ENCODE measurements at regions not wholly inside any gene's neighbourhood (a gene's known extent, or its start where the extent isn't known, plus 50 kb on each side); places are given as distances from the start of the nearest gene placed in this dataset.

DNA sequence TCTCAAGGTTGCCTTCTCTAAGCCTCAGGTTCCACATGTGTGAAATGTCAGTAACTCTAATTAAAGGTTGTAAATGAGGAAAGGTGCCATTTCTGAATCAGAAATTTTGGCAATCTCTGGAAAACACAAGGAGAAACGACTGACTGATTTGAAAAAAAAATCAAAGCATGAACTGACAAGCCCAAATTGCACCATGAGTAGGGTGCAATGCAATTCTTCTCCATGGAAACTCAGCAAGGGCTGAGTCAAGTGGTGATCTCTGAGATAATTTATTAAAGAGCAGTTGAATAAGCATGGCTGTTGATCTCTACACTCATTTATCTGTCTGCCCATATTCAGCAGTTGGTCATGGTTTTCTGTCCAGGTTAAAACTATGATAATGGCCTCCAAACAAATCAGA is 201.6 kb upstream of the CMC1 start:
- TF ChIP-seq, protein P1, sequence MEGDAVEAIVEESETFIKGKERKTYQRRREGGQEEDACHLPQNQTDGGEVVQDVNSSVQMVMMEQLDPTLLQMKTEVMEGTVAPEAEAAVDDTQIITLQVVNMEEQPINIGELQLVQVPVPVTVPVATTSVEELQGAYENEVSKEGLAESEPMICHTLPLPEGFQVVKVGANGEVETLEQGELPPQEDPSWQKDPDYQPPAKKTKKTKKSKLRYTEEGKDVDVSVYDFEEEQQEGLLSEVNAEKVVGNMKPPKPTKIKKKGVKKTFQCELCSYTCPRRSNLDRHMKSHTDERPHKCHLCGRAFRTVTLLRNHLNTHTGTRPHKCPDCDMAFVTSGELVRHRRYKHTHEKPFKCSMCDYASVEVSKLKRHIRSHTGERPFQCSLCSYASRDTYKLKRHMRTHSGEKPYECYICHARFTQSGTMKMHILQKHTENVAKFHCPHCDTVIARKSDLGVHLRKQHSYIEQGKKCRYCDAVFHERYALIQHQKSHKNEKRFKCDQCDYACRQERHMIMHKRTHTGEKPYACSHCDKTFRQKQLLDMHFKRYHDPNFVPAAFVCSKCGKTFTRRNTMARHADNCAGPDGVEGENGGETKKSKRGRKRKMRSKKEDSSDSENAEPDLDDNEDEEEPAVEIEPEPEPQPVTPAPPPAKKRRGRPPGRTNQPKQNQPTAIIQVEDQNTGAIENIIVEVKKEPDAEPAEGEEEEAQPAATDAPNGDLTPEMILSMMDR (IDR thresholded peaks at IDR 0.05): no peak
- no peak for TF ChIP-seq SIN3A (IDR thresholded peaks at IDR 0.05; ENCODE audit: borderline replicate concordance, insufficient read depth, low read depth, low read length)
- TF ChIP-seq POLR2AphosphoS5 (IDR thresholded peaks at IDR 0.05; ENCODE audit: low read depth, low read length): no peak
- TF ChIP-seq, protein P2, sequence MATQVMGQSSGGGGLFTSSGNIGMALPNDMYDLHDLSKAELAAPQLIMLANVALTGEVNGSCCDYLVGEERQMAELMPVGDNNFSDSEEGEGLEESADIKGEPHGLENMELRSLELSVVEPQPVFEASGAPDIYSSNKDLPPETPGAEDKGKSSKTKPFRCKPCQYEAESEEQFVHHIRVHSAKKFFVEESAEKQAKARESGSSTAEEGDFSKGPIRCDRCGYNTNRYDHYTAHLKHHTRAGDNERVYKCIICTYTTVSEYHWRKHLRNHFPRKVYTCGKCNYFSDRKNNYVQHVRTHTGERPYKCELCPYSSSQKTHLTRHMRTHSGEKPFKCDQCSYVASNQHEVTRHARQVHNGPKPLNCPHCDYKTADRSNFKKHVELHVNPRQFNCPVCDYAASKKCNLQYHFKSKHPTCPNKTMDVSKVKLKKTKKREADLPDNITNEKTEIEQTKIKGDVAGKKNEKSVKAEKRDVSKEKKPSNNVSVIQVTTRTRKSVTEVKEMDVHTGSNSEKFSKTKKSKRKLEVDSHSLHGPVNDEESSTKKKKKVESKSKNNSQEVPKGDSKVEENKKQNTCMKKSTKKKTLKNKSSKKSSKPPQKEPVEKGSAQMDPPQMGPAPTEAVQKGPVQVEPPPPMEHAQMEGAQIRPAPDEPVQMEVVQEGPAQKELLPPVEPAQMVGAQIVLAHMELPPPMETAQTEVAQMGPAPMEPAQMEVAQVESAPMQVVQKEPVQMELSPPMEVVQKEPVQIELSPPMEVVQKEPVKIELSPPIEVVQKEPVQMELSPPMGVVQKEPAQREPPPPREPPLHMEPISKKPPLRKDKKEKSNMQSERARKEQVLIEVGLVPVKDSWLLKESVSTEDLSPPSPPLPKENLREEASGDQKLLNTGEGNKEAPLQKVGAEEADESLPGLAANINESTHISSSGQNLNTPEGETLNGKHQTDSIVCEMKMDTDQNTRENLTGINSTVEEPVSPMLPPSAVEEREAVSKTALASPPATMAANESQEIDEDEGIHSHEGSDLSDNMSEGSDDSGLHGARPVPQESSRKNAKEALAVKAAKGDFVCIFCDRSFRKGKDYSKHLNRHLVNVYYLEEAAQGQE (IDR thresholded peaks at IDR 0.05; ENCODE audit: insufficient read depth in 1 of 2, low read depth in 2 of 2, low read length in 1 of 2): no peak
- no peak for TF ChIP-seq TCF7L2 (IDR thresholded peaks at IDR 0.05; ENCODE audit: low read depth, low read length)
- ATAC-seq (no peak), DNase-seq (ENCODE audit: low read depth, low spot score) (no peak)
- no peaks in the 10 kb centered on the region for H3K4me1 ChIP-seq (ENCODE audit: control insufficient read depth, insufficient read depth, low read length)
- no TSS peak for BruUV-seq (replicated peaks)
- H3K27me3 ChIP-seq (ENCODE audit: control insufficient read depth, insufficient read depth, low read length): no peaks in the 10 kb centered on the region
- in situ Hi-C loops (cut with HindIII; ENCODE audit: low pct_unique_long_range_greater_than_20kb, low sequenced_read_pairs): no loop called here
- H3K4me3 ChIP-seq (ENCODE audit: low read depth in 2 of 2, low read length in 2 of 2): no peak overlapping the region
- POLR2A ChIA-PET: no interaction called here
- no peaks in the 10 kb centered on the region for H3K36me3 ChIP-seq (ENCODE audit: control insufficient read depth, insufficient read depth, low read length)
- H3K9me3 ChIP-seq (ENCODE audit: control insufficient read depth, insufficient read depth, low read depth, low read length): no peaks in the 10 kb centered on the region
- no peak overlapping the region for H3K27ac ChIP-seq (ENCODE audit: low read length)
- CTCF ChIA-PET: no interaction called here
- intact Hi-C loops (cut with micrococcal nuclease; ENCODE audit: unreplicated experiment): no loop called here

DNA sequence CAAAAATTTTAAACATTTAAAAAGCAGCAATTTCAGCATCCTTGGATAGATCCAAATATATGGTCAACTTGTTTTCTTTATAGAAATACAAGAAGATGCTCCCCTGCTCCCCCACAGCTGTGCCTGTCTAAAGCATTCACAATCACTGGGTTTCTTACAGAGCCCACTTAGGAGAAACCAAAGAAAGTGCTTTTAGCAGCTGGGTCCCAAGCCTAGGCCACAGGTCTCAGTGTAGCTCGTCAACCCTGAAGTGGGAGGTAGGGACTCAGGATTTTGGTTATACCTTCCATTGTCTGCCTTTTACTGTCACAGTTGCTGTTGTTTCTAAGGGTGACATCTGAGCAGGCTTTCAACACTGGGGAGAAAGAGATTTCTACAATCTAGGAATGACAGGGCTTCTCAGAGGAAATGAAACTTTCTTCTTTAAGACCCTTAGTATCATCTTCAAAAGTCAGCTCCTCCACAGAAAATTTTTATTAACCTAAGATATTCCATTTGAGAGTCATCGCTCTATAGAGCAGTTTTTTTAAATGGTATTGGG is 199.3 kb upstream of the CMC1 start:
- no peaks in the 10 kb centered on the region for H3K4me1 ChIP-seq (ENCODE audit: control insufficient read depth, insufficient read depth, low read length)
- CTCF ChIA-PET: no interaction called here
- no peaks in the 10 kb centered on the region for H3K27me3 ChIP-seq (ENCODE audit: control insufficient read depth, insufficient read depth, low read length)
- intact Hi-C loops (cut with micrococcal nuclease; ENCODE audit: unreplicated experiment) (no loop called here), in situ Hi-C loops (cut with HindIII; ENCODE audit: low pct_unique_long_range_greater_than_20kb, low sequenced_read_pairs) (no loop called here)
- ATAC-seq: no peak
- TF ChIP-seq POLR2AphosphoS5 (IDR thresholded peaks at IDR 0.05; ENCODE audit: low read depth, low read length) (no peak), SIN3A (IDR thresholded peaks at IDR 0.05; ENCODE audit: borderline replicate concordance, insufficient read depth, low read depth, low read length) (no peak), TCF7L2 (IDR thresholded peaks at IDR 0.05; ENCODE audit: low read depth, low read length) (no peak)
- TF ChIP-seq, protein P1 (IDR thresholded peaks at IDR 0.05): no peak
- TF ChIP-seq, protein P2 (IDR thresholded peaks at IDR 0.05; ENCODE audit: insufficient read depth in 1 of 2, low read depth in 2 of 2, low read length in 1 of 2): no peak
- no peaks in the 10 kb centered on the region for H3K9me3 ChIP-seq (ENCODE audit: control insufficient read depth, insufficient read depth, low read depth, low read length)
- no TSS peak for BruUV-seq (replicated peaks)
- H3K4me3 ChIP-seq (ENCODE audit: low read depth in 2 of 2, low read length in 2 of 2): no peak overlapping the region
- no peaks in the 10 kb centered on the region for H3K36me3 ChIP-seq (ENCODE audit: control insufficient read depth, insufficient read depth, low read length)
- no peak for DNase-seq (ENCODE audit: low read depth, low spot score)
- no peak overlapping the region for H3K27ac ChIP-seq (ENCODE audit: low read length)
- POLR2A ChIA-PET: no interaction called here
